ENCODE measurements at regions not wholly inside any gene's neighbourhood (a gene's known extent, or its start where the extent isn't known, plus 50 kb on each side); places are given as distances from the start of the nearest gene placed in this dataset.

DNA sequence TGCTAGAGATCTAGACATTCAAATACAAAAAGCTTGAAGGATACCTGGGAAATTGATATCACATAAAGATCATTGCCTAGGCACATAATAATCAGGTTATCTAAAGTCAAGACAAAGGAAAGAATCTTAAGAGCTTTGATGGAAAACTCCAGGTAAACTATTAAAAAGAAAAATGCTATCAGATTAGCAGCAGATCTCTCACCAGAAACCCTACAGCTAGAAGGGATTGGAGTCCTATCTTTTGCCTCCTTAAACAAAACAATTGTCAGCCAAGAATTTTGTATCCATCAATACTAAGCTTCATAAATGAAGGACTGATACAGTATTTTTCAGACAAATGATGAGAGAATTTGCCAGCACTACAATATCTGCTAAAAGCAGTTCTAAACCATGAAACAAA is 682.4 kb upstream of the ATXN8OS start:
- TF ChIP-seq, protein P1, sequence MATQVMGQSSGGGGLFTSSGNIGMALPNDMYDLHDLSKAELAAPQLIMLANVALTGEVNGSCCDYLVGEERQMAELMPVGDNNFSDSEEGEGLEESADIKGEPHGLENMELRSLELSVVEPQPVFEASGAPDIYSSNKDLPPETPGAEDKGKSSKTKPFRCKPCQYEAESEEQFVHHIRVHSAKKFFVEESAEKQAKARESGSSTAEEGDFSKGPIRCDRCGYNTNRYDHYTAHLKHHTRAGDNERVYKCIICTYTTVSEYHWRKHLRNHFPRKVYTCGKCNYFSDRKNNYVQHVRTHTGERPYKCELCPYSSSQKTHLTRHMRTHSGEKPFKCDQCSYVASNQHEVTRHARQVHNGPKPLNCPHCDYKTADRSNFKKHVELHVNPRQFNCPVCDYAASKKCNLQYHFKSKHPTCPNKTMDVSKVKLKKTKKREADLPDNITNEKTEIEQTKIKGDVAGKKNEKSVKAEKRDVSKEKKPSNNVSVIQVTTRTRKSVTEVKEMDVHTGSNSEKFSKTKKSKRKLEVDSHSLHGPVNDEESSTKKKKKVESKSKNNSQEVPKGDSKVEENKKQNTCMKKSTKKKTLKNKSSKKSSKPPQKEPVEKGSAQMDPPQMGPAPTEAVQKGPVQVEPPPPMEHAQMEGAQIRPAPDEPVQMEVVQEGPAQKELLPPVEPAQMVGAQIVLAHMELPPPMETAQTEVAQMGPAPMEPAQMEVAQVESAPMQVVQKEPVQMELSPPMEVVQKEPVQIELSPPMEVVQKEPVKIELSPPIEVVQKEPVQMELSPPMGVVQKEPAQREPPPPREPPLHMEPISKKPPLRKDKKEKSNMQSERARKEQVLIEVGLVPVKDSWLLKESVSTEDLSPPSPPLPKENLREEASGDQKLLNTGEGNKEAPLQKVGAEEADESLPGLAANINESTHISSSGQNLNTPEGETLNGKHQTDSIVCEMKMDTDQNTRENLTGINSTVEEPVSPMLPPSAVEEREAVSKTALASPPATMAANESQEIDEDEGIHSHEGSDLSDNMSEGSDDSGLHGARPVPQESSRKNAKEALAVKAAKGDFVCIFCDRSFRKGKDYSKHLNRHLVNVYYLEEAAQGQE (IDR thresholded peaks at IDR 0.05; ENCODE audit: borderline replicate concordance), result no peak
- TF ChIP-seq, protein P1 (CRISPR knock-in tag; IDR thresholded peaks at IDR 0.05; ENCODE audit: low read depth), result no peak
- no peak for TF ChIP-seq KLF1 (tag; IDR thresholded peaks at IDR 0.05)
- TF ChIP-seq HDAC2 (IDR thresholded peaks at IDR 0.05), result no peak

Measured in K562 (cell line).